T-cell (primary cell): ENCODE measurements at regions not wholly inside any gene's neighbourhood (a gene's known extent, or its start where the extent isn't known, plus 50 kb on each side); places are given as distances from the start of the nearest gene placed in this dataset.

Experiments
- ATAC-seq, 4 experiments: fragments of 200-7000 bp in 3 of 4; fragments of 150-1000 bp in 1 of 4; cut with Tn5 transposase; replicated peaks in 1 of 4; 1 replicate in 3 of 4; 2 replicates in 1 of 4; pipeline ENCODE4 v1.10.0; 2021; ENCODE audit warnings: moderate library complexity in 3 of 4, mild to moderate bottlenecking in 2 of 4, moderate number of reproducible peaks in 1 of 4
- CTCF ChIA-PET, 2 donors: fragments of 300-600 bp; sonication (Branson Sonifier 250); formaldehyde crosslinking; loops; one replicate each; lab custom pipeline; 2022; ENCODE audit warnings: antibody characterized with exemption in 2 of 2; lab: Charles Lee
- POLR2A ChIA-PET, 2 donors: fragments of 300-600 bp; sonication (Branson Sonifier 250); formaldehyde crosslinking; loops; one replicate each; lab custom pipeline; 2022; ENCODE audit warnings: antibody characterized with exemption in 2 of 2; lab: Charles Lee
- DNase-seq, 35 experiments: peaks; one replicate each; pipeline versions ENCODE4 v3.0.0 to v3.0.0-alpha.2; 2013 to 2023
- H3K27ac ChIP-seq: one replicate; pipeline ENCODE4 v1.5.1; 2013; ENCODE audit warnings: low read length
- H3K27me3 ChIP-seq, 2 experiments: replicated peaks in 1 of 2; 1 replicate in 1 of 2; 2 replicates in 1 of 2; pipeline versions ENCODE4 v1.6.1 to v1.7.0; 2013; ENCODE audit warnings: low read length in 1 of 2, mixed read lengths in 1 of 2; ENCODE audit not compliant: control insufficient read depth in 2 of 2, insufficient read depth in 2 of 2; ENCODE audit errors: extremely low read depth in 1 of 2
- H3K36me3 ChIP-seq, 2 donors: 1 replicate in 1 of 2; 2 replicates in 1 of 2; pipeline versions ENCODE4 v1.6.1 to v1.7.0; 2013; ENCODE audit warnings: low read length in 1 of 2; ENCODE audit not compliant: control insufficient read depth in 2 of 2, insufficient read depth in 1 of 2; ENCODE audit errors: extremely low read depth in 1 of 2
- H3K4me1 ChIP-seq, 2 experiments: 1 replicate in 1 of 2; 2 replicates in 1 of 2; pipeline versions ENCODE4 v1.6.1 to v1.7.0; 2013; ENCODE audit warnings: low read length in 2 of 2, mixed read lengths in 1 of 2; ENCODE audit not compliant: insufficient read depth in 2 of 2, control insufficient read depth in 1 of 2; ENCODE audit errors: extremely low read depth in 1 of 2
- H3K4me3 ChIP-seq, 2 donors: 1 replicate in 1 of 2; 2 replicates in 1 of 2; pipeline versions ENCODE4 v1.5.1 to v1.7.0; 2013; ENCODE audit warnings: mild to moderate bottlenecking in 2 of 2, low read length in 1 of 2, moderate library complexity in 1 of 2; ENCODE audit not compliant: control insufficient read depth in 1 of 2; ENCODE audit errors: extremely low read depth in 1 of 2
- H3K9me3 ChIP-seq: 2 replicates; pipeline ENCODE4 v1.7.0; 2013
- H3K27ac Mint-ChIP-seq, 2 donors: one replicate each; pipeline ENCODE4 v1.8.0; 2020 to 2021; ENCODE audit warnings: mild to moderate bottlenecking in 2 of 2, mixed read lengths in 2 of 2
- H3K27me3 Mint-ChIP-seq, 2 donors: one replicate each; pipeline ENCODE4 v1.8.0; 2021 to 2022; ENCODE audit warnings: mixed read lengths in 2 of 2
- H3K36me3 Mint-ChIP-seq: one replicate; pipeline ENCODE4 v1.8.0; 2021; ENCODE audit warnings: mixed read lengths
- H3K4me1 Mint-ChIP-seq, 3 donors: one replicate each; pipeline ENCODE4 v1.8.0; 2020 to 2022; ENCODE audit warnings: mixed read lengths in 3 of 3, mild to moderate bottlenecking in 1 of 3
- H3K4me3 Mint-ChIP-seq, 3 donors: one replicate each; pipeline ENCODE4 v1.8.0; 2020 to 2022; ENCODE audit warnings: mild to moderate bottlenecking in 3 of 3, mixed read lengths in 3 of 3, moderate library complexity in 3 of 3
- H3K9me3 Mint-ChIP-seq, 3 donors: one replicate each; pipeline ENCODE4 v1.8.0; 2020 to 2022; ENCODE audit warnings: mixed read lengths in 3 of 3
- WGBS: methylation state at CpG from one replicate; pipeline ENCODE4 v1.1.5; 2013; ENCODE audit warnings: missing lambda C conversion rate; ENCODE audit not compliant: insufficient coverage; 5-methylcytosine and 5-hydroxymethylcytosine counted together

GRCh38 chr3:1578124-1578806 is 485.4 kb downstream of the CNTN6 start:
- no peaks in the 10 kb centered on the region for H3K27me3 Mint-ChIP-seq
- H3K27me3 ChIP-seq = no peaks in the 10 kb centered on the region
- no peaks in the 10 kb centered on the region for H3K36me3 ChIP-seq
- no peak overlapping the region for H3K27ac Mint-ChIP-seq
- no peak overlapping the region for H3K4me3 Mint-ChIP-seq
- no peaks in the 10 kb centered on the region for H3K4me1 Mint-ChIP-seq
- H3K27ac ChIP-seq = no peak overlapping the region
- ATAC-seq = no peak
- ChIA-PET POLR2A (interaction anchor here in 1 of 2 donors (0.5 kb wide), 1 partner anchor 646 kb away, joined by 3 read pairs; no protein-coding TSS in a partner anchor), CTCF (no interaction called here)
- no peaks in the 10 kb centered on the region for H3K9me3 ChIP-seq
- H3K36me3 Mint-ChIP-seq = no peaks in the 10 kb centered on the region
- H3K4me1 ChIP-seq = no peaks in the 10 kb centered on the region
- no CpG with 5 or more reads among the region's 6 CpGs for WGBS
- no peak overlapping the region for H3K4me3 ChIP-seq
- no peak for DNase-seq
- peaks cover 6 to 8% (median 7%) of the 10 kb centered on the region in 3 donors for H3K9me3 Mint-ChIP-seq

DNA sequence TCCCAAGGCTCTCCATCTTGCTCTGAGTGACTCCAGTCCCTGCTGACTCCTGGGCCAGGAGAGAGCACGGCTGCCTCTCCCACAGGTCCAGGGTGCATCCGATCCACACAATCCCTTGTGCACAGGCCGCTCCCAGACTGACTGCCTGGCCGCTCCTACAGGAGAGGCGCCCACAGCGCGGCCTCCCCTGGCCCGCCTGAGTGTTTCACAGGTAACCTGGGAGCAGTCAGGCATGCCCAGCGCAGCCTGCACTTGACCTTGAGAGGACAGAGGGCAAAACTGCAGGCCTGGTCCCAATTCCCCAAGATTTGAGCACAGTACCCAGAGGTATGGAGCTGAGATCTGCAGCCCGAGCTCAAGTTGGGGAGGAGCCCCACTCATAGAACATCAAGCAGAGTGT is 490.2 kb downstream of the CNTN6 start:
- no peaks in the 10 kb centered on the region for H3K27me3 ChIP-seq
- Mint-ChIP-seq H3K9me3 (peaks cover 0 to 17% (median 15%) of the 10 kb centered on the region in 3 donors), H3K36me3 (no peaks in the 10 kb centered on the region), H3K4me1 (no peaks in the 10 kb centered on the region), H3K4me3 (no peak overlapping the region), H3K27ac (no peak overlapping the region), H3K27me3 (no peaks in the 10 kb centered on the region)
- CTCF ChIA-PET = no interaction called here
- H3K9me3 ChIP-seq = no peaks in the 10 kb centered on the region
- no peaks in the 10 kb centered on the region for H3K4me1 ChIP-seq
- no peak overlapping the region for H3K27ac ChIP-seq
- H3K4me3 ChIP-seq = no peak overlapping the region
- no peaks in the 10 kb centered on the region for H3K36me3 ChIP-seq
- ATAC-seq = no peak
- POLR2A ChIA-PET = no interaction called here
- WGBS = 89% methylated on average over 10 of the region's 10 CpGs
- DNase-seq = no peak

DNA sequence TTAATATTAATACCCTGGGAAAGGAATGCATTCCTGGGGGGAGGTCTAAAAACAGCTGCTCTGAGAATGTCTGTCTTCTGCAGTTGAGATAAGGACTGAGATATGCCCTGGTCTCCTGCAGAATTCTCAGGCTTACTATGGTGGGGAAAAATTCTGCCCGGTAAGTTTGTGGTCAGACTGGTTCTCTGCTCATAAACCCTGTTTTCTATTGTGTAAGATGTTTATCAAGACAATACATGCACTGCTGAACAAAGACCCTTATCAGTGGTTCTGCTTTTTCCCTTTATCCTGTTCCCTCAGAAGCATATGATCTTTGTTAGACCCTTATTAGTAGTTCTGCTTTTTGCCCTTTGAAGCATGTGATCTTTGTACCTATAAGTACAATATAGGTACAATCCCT is 494.6 kb downstream of the CNTN6 start:
- no peak for ATAC-seq
- Histone ChIP-seq H3K4me1 (no peaks in the 10 kb centered on the region), H3K36me3 (no peaks in the 10 kb centered on the region), H3K27me3 (no peaks in the 10 kb centered on the region), H3K4me3 (no peak overlapping the region), H3K27ac (no peak overlapping the region), H3K9me3 (no peaks in the 10 kb centered on the region)
- whole genome bisulfite sequencing = no CpG with 5 or more reads among the region's 1 CpG
- no peak overlapping the region for H3K27ac Mint-ChIP-seq
- ChIA-PET CTCF (no interaction called here), POLR2A (no interaction called here)
- no peak for DNase-seq
- no peaks in the 10 kb centered on the region for H3K4me1 Mint-ChIP-seq
- H3K9me3 Mint-ChIP-seq = peaks cover 11 to 37% (median 32%) of the 10 kb centered on the region in 3 donors
- H3K27me3 Mint-ChIP-seq = no peaks in the 10 kb centered on the region
- H3K36me3 Mint-ChIP-seq = no peaks in the 10 kb centered on the region
- H3K4me3 Mint-ChIP-seq = no peak overlapping the region

DNA sequence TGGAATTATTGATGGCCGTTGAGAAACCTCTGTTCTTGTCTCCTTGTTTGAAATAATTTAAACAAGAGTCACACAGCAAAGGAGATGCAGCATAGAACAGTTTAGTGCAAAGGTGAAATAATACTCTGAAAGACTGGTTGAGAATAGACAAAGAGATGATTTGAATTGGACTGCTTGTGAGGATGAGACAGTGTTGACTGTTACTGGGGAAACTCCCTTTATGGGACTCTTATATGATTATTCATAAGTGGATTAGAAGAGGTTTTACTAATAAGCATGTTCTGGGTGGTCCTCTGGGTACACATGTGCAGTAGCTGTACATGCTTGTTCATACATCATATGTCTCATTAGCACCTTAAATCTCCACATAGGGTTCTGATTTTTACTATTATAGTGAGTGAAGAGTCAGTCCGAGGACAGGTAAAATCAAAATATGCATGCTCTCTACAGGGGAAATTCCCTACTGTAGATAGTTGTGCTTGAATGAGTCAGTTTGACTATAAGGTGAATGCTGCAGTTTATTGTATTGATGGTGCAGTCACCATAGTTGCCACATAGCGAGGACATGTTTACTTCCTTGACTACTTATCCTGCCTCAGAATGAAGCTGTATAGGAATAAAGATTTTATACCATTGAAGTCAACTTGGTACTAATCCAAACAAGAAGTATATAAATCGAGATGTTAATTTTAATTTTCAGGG is 498.7 kb downstream of the CNTN6 start:
- Histone ChIP-seq H3K9me3 (no peaks in the 10 kb centered on the region), H3K36me3 (no peaks in the 10 kb centered on the region), H3K4me1 (no peaks in the 10 kb centered on the region), H3K27me3 (no peaks in the 10 kb centered on the region), H3K27ac (no peak overlapping the region), H3K4me3 (no peak overlapping the region)
- DNase-seq (no peak), ATAC-seq (no peak)
- WGBS = 40% methylated on average over 1 of the region's 4 CpGs
- Mint-ChIP-seq H3K4me1 (no peaks in the 10 kb centered on the region), H3K27me3 (no peaks in the 10 kb centered on the region), H3K27ac (no peak overlapping the region), H3K9me3 (peaks cover 14 to 40% (median 24%) of the 10 kb centered on the region in 3 donors), H3K4me3 (no peak overlapping the region), H3K36me3 (no peaks in the 10 kb centered on the region)
- CTCF ChIA-PET = no interaction called here
- POLR2A ChIA-PET = no interaction called here

DNA sequence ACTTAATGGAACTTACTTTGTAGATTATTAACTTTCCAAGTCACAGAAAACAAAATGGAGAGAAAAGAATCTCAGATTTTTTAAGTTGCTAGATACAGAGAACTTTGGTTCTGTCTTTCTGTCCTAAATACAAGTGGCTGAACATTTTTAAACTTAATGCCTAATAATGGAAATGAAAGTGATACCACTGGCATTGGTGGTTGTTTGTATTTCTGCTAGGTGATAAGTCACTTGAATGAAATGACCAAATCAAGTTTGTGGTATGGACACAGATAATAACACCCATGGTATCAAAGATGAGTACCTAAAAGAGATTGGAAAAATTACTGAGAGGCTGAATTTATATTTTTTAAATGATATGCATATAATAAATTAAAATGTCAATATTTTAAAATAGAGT is 502.1 kb downstream of the CNTN6 start:
- H3K27ac ChIP-seq = no peak overlapping the region
- H3K4me1 ChIP-seq = no peaks in the 10 kb centered on the region
- H3K4me3 ChIP-seq = no peak overlapping the region
- no peaks in the 10 kb centered on the region for H3K36me3 Mint-ChIP-seq
- H3K36me3 ChIP-seq = no peaks in the 10 kb centered on the region
- POLR2A ChIA-PET = no interaction called here
- H3K9me3 Mint-ChIP-seq = peaks cover 5 to 26% (median 15%) of the 10 kb centered on the region in 3 donors
- no peaks in the 10 kb centered on the region for H3K27me3 Mint-ChIP-seq
- H3K4me1 Mint-ChIP-seq = no peaks in the 10 kb centered on the region
- no peak overlapping the region for H3K4me3 Mint-ChIP-seq
- H3K27me3 ChIP-seq = no peaks in the 10 kb centered on the region
- ATAC-seq = no peak
- no peaks in the 10 kb centered on the region for H3K9me3 ChIP-seq
- CTCF ChIA-PET = no interaction called here
- no peak overlapping the region for H3K27ac Mint-ChIP-seq
- no peak for DNase-seq

GRCh38 chr3:1600206-1600605 is 498.5 kb upstream of the CNTN4 start:
- no peaks in the 10 kb centered on the region for H3K27me3 Mint-ChIP-seq
- Histone ChIP-seq H3K4me1 (no peaks in the 10 kb centered on the region), H3K27ac (no peak overlapping the region), H3K27me3 (no peaks in the 10 kb centered on the region), H3K4me3 (no peak overlapping the region), H3K9me3 (peaks cover under 1% of the 10 kb centered on the region), H3K36me3 (no peaks in the 10 kb centered on the region)
- DNase-seq (no peak), ATAC-seq (no peak)
- no peaks in the 10 kb centered on the region for H3K4me1 Mint-ChIP-seq
- no peaks in the 10 kb centered on the region for H3K36me3 Mint-ChIP-seq
- POLR2A ChIA-PET = no interaction called here
- 73% methylated on average over 5 of the region's 8 CpGs for WGBS
- H3K4me3 Mint-ChIP-seq = no peak overlapping the region
- peaks cover 0 to 11% (median 3%) of the 10 kb centered on the region in 3 donors for H3K9me3 Mint-ChIP-seq
- CTCF ChIA-PET = no interaction called here
- H3K27ac Mint-ChIP-seq = no peak overlapping the region
